Liver (tissue), 8 donors: ENCODE measurements at regions not wholly inside any gene's neighbourhood (a gene's known extent, or its start where the extent isn't known, plus 50 kb on each side); places are given as distances from the start of the nearest gene placed in this dataset.

Source experiments
- DNase-seq: peaks from one replicate; pipeline ENCODE4 v3.0.0-alpha.2; 2017; ENCODE audit warnings: low spot score
- H3K27ac ChIP-seq, 2 donors: one replicate each; pipeline ENCODE4 v1.7.0; 2013; ENCODE audit warnings: inconsistent platforms in 2 of 2, low read length in 2 of 2, control low read depth in 1 of 2, low read depth in 1 of 2, mild to moderate bottlenecking in 1 of 2
- H3K27me3 ChIP-seq, 4 donors: one replicate each; pipeline versions ENCODE4 v1.6.1 to v1.7.0; 2013; ENCODE audit warnings: low read length in 3 of 4, inconsistent platforms in 1 of 4, mild to moderate bottlenecking in 1 of 4, moderate library complexity in 1 of 4; ENCODE audit not compliant: control insufficient read depth in 4 of 4, insufficient read depth in 4 of 4
- H3K36me3 ChIP-seq, 4 donors: one replicate each; pipeline versions ENCODE4 v1.6.1 to v1.7.0; 2013; ENCODE audit warnings: low read length in 3 of 4, mild to moderate bottlenecking in 3 of 4, low read depth in 1 of 4, moderate library complexity in 1 of 4; ENCODE audit not compliant: control insufficient read depth in 4 of 4, insufficient read depth in 3 of 4
- H3K4me1 ChIP-seq, 4 donors: one replicate each; pipeline versions ENCODE4 v1.6.1 to v1.7.0; 2013; ENCODE audit warnings: low read length in 3 of 4, mild to moderate bottlenecking in 3 of 4, moderate library complexity in 1 of 4; ENCODE audit not compliant: control insufficient read depth in 4 of 4, insufficient read depth in 4 of 4
- H3K4me3 ChIP-seq, 3 donors: one replicate each; pipeline versions ENCODE4 v1.6.1 to v1.7.0; 2013; ENCODE audit warnings: low read length in 3 of 3, control low read depth in 1 of 3, low read depth in 1 of 3, mild to moderate bottlenecking in 1 of 3
- H3K9ac ChIP-seq, 2 donors: one replicate each; pipeline ENCODE4 v1.7.0; 2013; ENCODE audit warnings: low read length in 2 of 2, mild to moderate bottlenecking in 2 of 2, moderate library complexity in 2 of 2, control low read depth in 1 of 2, low read depth in 1 of 2
- H3K9me3 ChIP-seq, 4 donors: one replicate each; pipeline versions ENCODE4 v1.6.1 to v1.7.0; 2013; ENCODE audit warnings: low read length in 3 of 4; ENCODE audit not compliant: control insufficient read depth in 4 of 4
- CTCF ChIP-seq: fragments of 150-350 bp; IDR thresholded peaks from 2 replicates; pipeline ENCODE4 v1.5.1; 2017; ENCODE audit warnings: improper control_type of control experiment, low read depth, low read length; ENCODE audit not compliant: missing input control
- EGR1 ChIP-seq, 2 donors: IDR thresholded peaks; 2 replicates each; pipeline ENCODE4 v1.6.1; 2016 to 2018; ENCODE audit warnings: antibody characterized with exemption in 2 of 2, low read depth in 2 of 2
- FOXA1 ChIP-seq: IDR thresholded peaks from 2 replicates; pipeline ENCODE4 v1.6.1; 2016; ENCODE audit warnings: antibody characterized with exemption
- FOXA2 ChIP-seq: IDR thresholded peaks from 2 replicates; pipeline ENCODE4 v1.6.1; 2016; ENCODE audit warnings: antibody characterized with exemption
- GABPA ChIP-seq, 2 donors: IDR thresholded peaks in 1 of 2; conservative IDR thresholded peaks in 1 of 2; 2 replicates each; pipeline ENCODE4 v1.6.1; 2016; ENCODE audit warnings: antibody characterized with exemption in 2 of 2, mild to moderate bottlenecking in 1 of 2, moderate library complexity in 1 of 2
- HNF4G ChIP-seq: IDR thresholded peaks from 2 replicates; pipeline ENCODE4 v1.6.1; 2016; ENCODE audit warnings: antibody characterized with exemption
- JUND ChIP-seq, 2 donors: IDR thresholded peaks; 2 replicates each; pipeline ENCODE4 v1.6.1; 2016; ENCODE audit warnings: antibody characterized with exemption in 2 of 2
- NR2F2 ChIP-seq: IDR thresholded peaks from 2 replicates; pipeline ENCODE4 v1.6.1; 2016; ENCODE audit warnings: antibody characterized with exemption
- RAD21 ChIP-seq, 2 donors: IDR thresholded peaks; 2 replicates each; pipeline ENCODE4 v1.6.1; 2016; ENCODE audit warnings: antibody characterized with exemption in 2 of 2, mild to moderate bottlenecking in 2 of 2
- REST ChIP-seq: IDR thresholded peaks from 2 replicates; pipeline ENCODE4 v1.6.1; 2016; ENCODE audit warnings: antibody characterized with exemption, mild to moderate bottlenecking
- RXRA ChIP-seq, 2 donors: IDR thresholded peaks; 2 replicates each; pipeline ENCODE4 v1.6.1; 2017 to 2018; ENCODE audit warnings: antibody characterized with exemption in 2 of 2, mild to moderate bottlenecking in 1 of 2
- TAF1 ChIP-seq: conservative IDR thresholded peaks from 2 replicates; pipeline ENCODE4 v1.6.1; 2016; ENCODE audit warnings: antibody characterized with exemption, mild to moderate bottlenecking
- YY1 ChIP-seq: IDR thresholded peaks from 2 replicates; pipeline ENCODE4 v1.6.1; 2016; ENCODE audit warnings: antibody characterized with exemption, mild to moderate bottlenecking
- ZBTB33 ChIP-seq: IDR thresholded peaks from 2 replicates; pipeline ENCODE4 v1.6.1; 2016; ENCODE audit warnings: antibody characterized with exemption
- WGBS: extraction: QIAGEN DNeasy Blood & Tissue Kit; methylation state at CpG from one replicate; pipeline ENCODE4 v1.1.7; 2013; 5-methylcytosine and 5-hydroxymethylcytosine counted together
- donor health status: healthy.
- donor health status: healthy.
- donor health status: healthy.
- donor health status: healthy.
- donor health status: healthy.

GRCh38 chr4:178080312-178080711, 638.1 kb upstream of the AGA start (continued):
- TF ChIP-seq FOXA2 = no peak
- no peak for TF ChIP-seq NR2F2
- no peak for TF ChIP-seq HNF4G
- TF ChIP-seq CTCF = no peak
- no peak for TF ChIP-seq YY1

GRCh38 chr4:178081176-178081575, 638.9 kb upstream of the AGA start:
- Histone ChIP-seq H3K4me3 (no peak overlapping the region), H3K27ac (no peak overlapping the region), H3K9ac (no peak overlapping the region), H3K27me3 (no peaks in the 10 kb centered on the region), H3K4me1 (no peaks in the 10 kb centered on the region), H3K9me3 (no peaks in the 10 kb centered on the region), H3K36me3 (no peaks in the 10 kb centered on the region)
- TF ChIP-seq JUND (IDR thresholded peaks at IDR 0.05) (no peak), FOXA1 (no peak), YY1 (no peak), HNF4G (no peak), EGR1 (IDR thresholded peaks at IDR 0.05; ENCODE audit: low read depth in 2 of 2) (no peak), RAD21 (IDR thresholded peaks at IDR 0.05) (no peak), ZBTB33 (no peak)
- WGBS = 48% methylated on average over 2 of the region's 2 CpGs
- no peak for DNase-seq

- no peaks in the 10 kb centered on the region for H3K27me3 ChIP-seq
- DNase-seq = no peak
- H3K27ac ChIP-seq = no peak overlapping the region
- 71% methylated on average over 3 of the region's 3 CpGs for WGBS
- no peaks in the 10 kb centered on the region for H3K4me1 ChIP-seq
- H3K4me3 ChIP-seq = no peak overlapping the region
- TF ChIP-seq CTCF = no peak
- TF ChIP-seq YY1 = no peak
- TF ChIP-seq FOXA1 = no peak
- TF ChIP-seq GABPA (IDR thresholded peaks at IDR 0.05 in 1 of 2, conservative IDR thresholded peaks at IDR 0.05 in 1 of 2) = no peak
- no peak for TF ChIP-seq EGR1 (IDR thresholded peaks at IDR 0.05; ENCODE audit: low read depth in 2 of 2)
- TF ChIP-seq ZBTB33 = no peak
- no peak for TF ChIP-seq RXRA (IDR thresholded peaks at IDR 0.05)
- no peak for TF ChIP-seq NR2F2
- TF ChIP-seq REST = no peak
- TF ChIP-seq TAF1 = no peak
- no peaks in the 10 kb centered on the region for H3K36me3 ChIP-seq
- no peaks in the 10 kb centered on the region for H3K9me3 ChIP-seq
- H3K9ac ChIP-seq = no peak overlapping the region
Measured at GRCh38 chr4:178081896-178082295, 639.7 kb upstream of the AGA start.
